Uterus (tissue), 3 donors: ENCODE measurements at regions not wholly inside any gene's neighbourhood (a gene's known extent, or its start where the extent isn't known, plus 50 kb on each side); places are given as distances from the start of the nearest gene placed in this dataset.

Experiments
- DNase-seq, 2 donors: peaks; one replicate each; pipeline ENCODE4 v3.0.0-alpha.2; 2019 to 2020
- H3K27ac ChIP-seq, 2 donors: fragments of 200-600 bp; sonication (generic); 1 replicate in 1 of 2; 2 replicates in 1 of 2; pipeline ENCODE4 v1.5.1; 2016 to 2018
- H3K27me3 ChIP-seq, 2 donors: fragments of 200-600 bp; sonication (generic); one replicate each; pipeline ENCODE4 v1.5.1; 2018 to 2019; ENCODE audit warnings: control low read depth in 1 of 2
- H3K36me3 ChIP-seq, 2 donors: fragments of 200-600 bp; sonication (generic); one replicate each; pipeline ENCODE4 v1.5.1; 2019; ENCODE audit warnings: control low read depth in 1 of 2
- H3K4me1 ChIP-seq, 2 donors: fragments of 200-600 bp; sonication (generic); one replicate each; pipeline ENCODE4 v1.5.1; 2018 to 2019; ENCODE audit warnings: control low read depth in 1 of 2
- H3K4me3 ChIP-seq, 2 donors: fragments of 200-600 bp; sonication (generic); 1 replicate in 1 of 2; 2 replicates in 1 of 2; pipeline ENCODE4 v1.5.1; 2018 to 2019; ENCODE audit warnings: mild to moderate bottlenecking in 1 of 2
- H3K9me3 ChIP-seq, 2 donors: fragments of 200-600 bp; sonication (generic); one replicate each; pipeline ENCODE4 v1.5.1; 2019; ENCODE audit warnings: control low read depth in 1 of 2
- POLR2A ChIP-seq, 2 donors: fragments of 450-650 bp; IDR thresholded peaks; one replicate each; pipeline ENCODE4 v1.6.1; 2016; ENCODE audit warnings: antibody characterized with exemption in 2 of 2, mild to moderate bottlenecking in 1 of 2, moderate library complexity in 1 of 2
- intact Hi-C: fragments of 100-400 bp; cut with DNase I; formaldehyde crosslinking; loops from one replicate; pipeline ENCODE4 v1.15.1; 2023; ENCODE audit warnings: low total_unique reads
- TF ChIP-seq, protein P1 (sequence below), 4 experiments: fragments of 200-600 bp in 2 of 4; fragments of 450-650 bp in 2 of 4; sonication (generic) in 2 of 4; IDR thresholded peaks; one replicate each; pipeline ENCODE4 v1.5.1; 2016 to 2019; ENCODE audit warnings: antibody characterized with exemption in 4 of 4, mild to moderate bottlenecking in 2 of 4, moderate library complexity in 1 of 4
- donor health status: DM: yes; HTN: yes; CAD: no.

DNA sequence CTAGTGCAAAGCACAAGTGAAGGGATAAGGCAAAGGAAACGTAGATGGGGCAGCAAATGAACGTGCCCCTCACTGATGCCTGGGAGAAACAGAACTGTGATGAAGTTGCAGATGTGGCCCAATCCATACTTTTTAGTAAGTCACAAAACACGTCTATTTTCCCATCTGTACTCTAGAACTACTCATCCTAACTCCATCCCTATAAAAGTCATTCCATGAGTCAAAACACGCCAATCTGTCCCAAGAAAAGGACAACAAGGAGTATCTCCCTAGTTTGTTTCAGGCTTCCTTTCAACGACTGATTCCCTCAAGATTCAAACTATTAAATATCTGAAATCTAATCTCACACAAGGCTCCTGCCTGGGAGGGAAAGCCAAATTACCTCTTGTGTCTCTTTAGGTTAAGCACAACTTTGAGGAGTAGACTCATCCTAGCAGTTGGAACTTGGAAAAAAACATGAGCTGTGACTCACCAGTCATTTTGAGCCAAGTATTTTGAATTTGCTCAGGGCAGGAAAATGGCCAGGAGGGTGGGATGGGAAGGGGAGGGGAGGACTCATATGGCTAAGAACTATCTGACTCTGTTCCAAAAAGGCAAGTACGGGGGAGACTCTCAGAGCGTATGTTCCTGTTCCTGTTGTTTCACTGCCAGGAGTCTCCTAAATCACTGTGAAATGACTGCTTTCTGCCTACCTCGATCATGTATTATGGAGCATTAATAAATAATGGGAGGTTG, 214.5 kb upstream of the CAMK1G start:
- Histone ChIP-seq H3K27ac (peak overlapping the region; percentile 64 to 66), H3K27me3 (no peaks in the 10 kb centered on the region), H3K4me1 (peaks cover 0 to 6% of the 10 kb centered on the region in 2 donors), H3K36me3 (no peaks in the 10 kb centered on the region), H3K9me3 (no peaks in the 10 kb centered on the region), H3K4me3 (no peak overlapping the region)
- intact Hi-C loops, result no loop called here
- peak; percentile 74 to 88 for DNase-seq
- TF ChIP-seq, protein P1, sequence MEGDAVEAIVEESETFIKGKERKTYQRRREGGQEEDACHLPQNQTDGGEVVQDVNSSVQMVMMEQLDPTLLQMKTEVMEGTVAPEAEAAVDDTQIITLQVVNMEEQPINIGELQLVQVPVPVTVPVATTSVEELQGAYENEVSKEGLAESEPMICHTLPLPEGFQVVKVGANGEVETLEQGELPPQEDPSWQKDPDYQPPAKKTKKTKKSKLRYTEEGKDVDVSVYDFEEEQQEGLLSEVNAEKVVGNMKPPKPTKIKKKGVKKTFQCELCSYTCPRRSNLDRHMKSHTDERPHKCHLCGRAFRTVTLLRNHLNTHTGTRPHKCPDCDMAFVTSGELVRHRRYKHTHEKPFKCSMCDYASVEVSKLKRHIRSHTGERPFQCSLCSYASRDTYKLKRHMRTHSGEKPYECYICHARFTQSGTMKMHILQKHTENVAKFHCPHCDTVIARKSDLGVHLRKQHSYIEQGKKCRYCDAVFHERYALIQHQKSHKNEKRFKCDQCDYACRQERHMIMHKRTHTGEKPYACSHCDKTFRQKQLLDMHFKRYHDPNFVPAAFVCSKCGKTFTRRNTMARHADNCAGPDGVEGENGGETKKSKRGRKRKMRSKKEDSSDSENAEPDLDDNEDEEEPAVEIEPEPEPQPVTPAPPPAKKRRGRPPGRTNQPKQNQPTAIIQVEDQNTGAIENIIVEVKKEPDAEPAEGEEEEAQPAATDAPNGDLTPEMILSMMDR (IDR thresholded peaks at IDR 0.05), result no peak
- no peak for TF ChIP-seq POLR2A (IDR thresholded peaks at IDR 0.05)

DNA sequence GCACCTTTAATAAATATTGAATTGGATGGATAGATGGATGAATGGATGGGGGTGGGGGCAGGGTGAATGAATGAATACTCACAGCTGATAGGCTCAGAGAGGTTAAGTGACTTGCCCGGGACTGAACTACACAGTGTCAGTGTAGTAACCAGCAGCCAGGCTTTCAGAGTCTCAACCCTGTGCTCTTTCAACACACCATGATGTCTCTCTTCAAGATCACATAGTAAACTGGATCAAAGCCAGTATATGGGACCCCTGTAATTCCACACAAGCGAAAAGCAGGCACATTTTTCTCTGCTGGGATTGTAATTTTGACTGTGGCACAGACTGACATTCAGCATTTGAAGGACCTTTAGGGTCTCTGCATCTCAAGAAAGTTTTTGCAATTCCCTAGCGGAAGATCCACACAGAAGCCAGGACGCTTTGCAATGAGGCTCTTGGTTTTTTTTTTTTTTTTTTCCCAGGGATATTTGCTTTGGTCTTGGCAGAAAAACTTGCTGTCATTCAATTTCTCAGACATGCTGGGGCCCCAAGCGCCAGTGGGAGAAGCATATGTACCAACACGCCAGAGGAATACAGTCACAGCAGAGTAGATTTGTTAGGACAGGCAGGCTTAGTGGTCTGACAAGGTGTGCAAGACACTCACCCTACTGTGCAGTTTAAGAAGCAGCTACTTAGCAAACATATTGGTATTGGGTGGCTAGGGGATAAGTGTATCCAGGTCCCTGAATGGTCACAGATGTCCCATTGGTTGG, 213.1 kb upstream of the CAMK1G start:
- H3K36me3 ChIP-seq, result no peaks in the 10 kb centered on the region
- TF ChIP-seq, protein P1 (IDR thresholded peaks at IDR 0.05), result no peak
- TF ChIP-seq POLR2A (IDR thresholded peaks at IDR 0.05), result no peak
- no peaks in the 10 kb centered on the region for H3K9me3 ChIP-seq
- DNase-seq, result no peak
- no peaks in the 10 kb centered on the region for H3K27me3 ChIP-seq
- H3K4me3 ChIP-seq, result no peak overlapping the region
- H3K27ac ChIP-seq, result no peak overlapping the region
- H3K4me1 ChIP-seq, result peaks cover 0 to 6% of the 10 kb centered on the region in 2 donors
- intact Hi-C loops, result no loop called here

DNA sequence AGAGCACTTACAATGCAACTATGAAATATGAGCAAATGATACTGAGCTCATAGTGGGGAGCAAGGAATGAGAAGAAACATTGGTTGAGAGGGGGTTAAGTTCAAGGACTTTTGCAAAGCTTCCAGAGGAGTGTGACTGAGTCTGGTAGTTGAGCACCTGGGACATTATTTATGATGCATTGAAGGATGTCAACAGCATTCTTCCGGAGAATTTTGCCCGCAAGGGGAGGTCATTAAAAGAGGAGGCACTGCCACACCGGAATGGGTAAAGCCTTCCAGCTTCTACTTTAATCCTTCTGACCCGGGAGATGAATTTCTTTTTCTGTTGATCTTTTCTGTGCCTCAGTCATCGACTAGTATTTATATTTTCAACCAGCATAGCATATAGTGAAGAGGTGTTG, 208.4 kb upstream of the CAMK1G start:
- TF ChIP-seq POLR2A (IDR thresholded peaks at IDR 0.05), result no peak
- TF ChIP-seq, protein P1 (IDR thresholded peaks at IDR 0.05), result no peak
- no peak overlapping the region for H3K27ac ChIP-seq
- no peaks in the 10 kb centered on the region for H3K27me3 ChIP-seq
- no peaks in the 10 kb centered on the region for H3K36me3 ChIP-seq
- H3K4me1 ChIP-seq, result no peaks in the 10 kb centered on the region
- DNase-seq, result no peak
- intact Hi-C loops, result no loop called here
- no peaks in the 10 kb centered on the region for H3K9me3 ChIP-seq
- no peak overlapping the region for H3K4me3 ChIP-seq

DNA sequence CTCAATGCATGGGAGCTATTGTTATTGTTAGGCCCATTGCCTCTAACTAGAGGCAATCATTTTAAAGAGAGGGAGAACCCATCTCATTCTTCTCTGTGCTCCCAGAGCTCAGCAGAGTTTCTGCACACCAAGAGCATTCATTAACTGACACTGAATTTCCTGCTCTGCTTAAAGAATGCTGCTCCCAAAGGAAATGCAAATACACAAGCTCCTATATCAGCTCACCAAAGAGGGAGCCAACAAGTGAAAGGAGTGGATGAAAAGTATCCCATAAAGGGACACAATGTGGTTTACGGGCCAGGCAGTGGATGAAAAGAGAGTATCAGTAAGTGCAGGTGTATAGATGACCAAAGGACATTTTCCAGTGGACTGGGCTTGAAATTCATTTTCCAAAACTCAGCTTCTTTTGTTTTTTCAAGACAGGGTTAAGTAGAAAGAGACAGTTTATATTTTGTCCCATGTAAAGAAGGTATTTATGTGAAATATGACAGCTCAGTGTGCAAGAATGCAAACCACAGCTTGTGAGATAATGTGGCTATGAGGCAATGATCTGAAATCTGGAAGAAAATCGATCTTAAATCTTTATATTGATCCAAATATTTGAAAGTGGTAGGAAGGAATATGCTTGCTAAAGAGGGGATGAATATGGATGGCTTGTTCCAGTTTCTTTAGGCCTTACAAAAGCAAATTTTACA, 207.7 kb upstream of the CAMK1G start:
- no peak for TF ChIP-seq POLR2A (IDR thresholded peaks at IDR 0.05)
- TF ChIP-seq, protein P1 (IDR thresholded peaks at IDR 0.05), result no peak
- Histone ChIP-seq H3K4me1 (no peaks in the 10 kb centered on the region), H3K27me3 (no peaks in the 10 kb centered on the region)

DNA sequence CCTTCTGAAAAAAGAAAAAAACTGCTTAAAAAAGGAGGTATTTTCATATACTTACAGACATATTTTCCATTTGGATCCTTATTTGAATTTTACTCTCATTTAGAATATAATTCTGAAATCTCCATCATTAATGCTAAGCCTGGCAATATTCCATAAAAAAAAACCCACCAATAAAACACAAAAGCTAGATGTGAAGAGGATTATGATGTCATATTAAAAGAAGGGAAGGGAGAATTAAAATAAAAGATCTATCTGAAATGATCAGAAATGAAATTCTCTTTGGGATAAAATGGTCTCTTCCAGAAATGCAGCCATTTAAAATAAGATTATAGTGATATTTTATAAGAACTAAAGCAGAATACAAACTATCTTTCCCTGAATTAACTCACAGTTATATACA, 206.7 kb upstream of the CAMK1G start:
- Histone ChIP-seq H3K4me1 (no peaks in the 10 kb centered on the region), H3K4me3 (no peak overlapping the region), H3K27ac (no peak overlapping the region), H3K9me3 (no peaks in the 10 kb centered on the region), H3K36me3 (no peaks in the 10 kb centered on the region), H3K27me3 (no peaks in the 10 kb centered on the region)
- intact Hi-C loops, result no loop called here
- no peak for DNase-seq
- no peak for TF ChIP-seq POLR2A (IDR thresholded peaks at IDR 0.05)
- TF ChIP-seq, protein P1 (IDR thresholded peaks at IDR 0.05), result no peak

More for the DNA sequence above, 207.7 kb upstream of the CAMK1G start:
- Histone ChIP-seq H3K9me3 (no peaks in the 10 kb centered on the region), H3K4me3 (no peak overlapping the region), H3K36me3 (no peaks in the 10 kb centered on the region), H3K27ac (no peak overlapping the region)
- no peak for DNase-seq
- intact Hi-C loops, result no loop called here
